ENCODE measurements at regions not wholly inside any gene's neighbourhood (a gene's known extent, or its start where the extent isn't known, plus 50 kb on each side); places are given as distances from the start of the nearest gene placed in this dataset.

- no CpG with 5 or more reads among the region's 4 CpGs for WGBS (ENCODE audit: extremely low coverage, insufficient coverage, insufficient read length)
- H4K91ac ChIP-seq (ENCODE audit: low read depth, low read length) = no peak overlapping the region
- no peak overlapping the region for H3K4me2 ChIP-seq (ENCODE audit: low read length)
- no peak overlapping the region for H3K4ac ChIP-seq (ENCODE audit: low read depth, low read length)
- no peak overlapping the region for H2BK12ac ChIP-seq (ENCODE audit: low read length)
- H3K27me3 ChIP-seq (ENCODE audit: insufficient read depth, low read length) = no peaks in the 10 kb centered on the region
- no peak overlapping the region for H3K9ac ChIP-seq (ENCODE audit: low read length)
- H3K79me2 ChIP-seq (ENCODE audit: control insufficient read depth, insufficient read depth, low read length, poor library complexity) = no peaks in the 10 kb centered on the region
- no peak overlapping the region for H3K14ac ChIP-seq (ENCODE audit: low read length)
- H2AFZ ChIP-seq (ENCODE audit: insufficient read depth, low read length, poor library complexity) = no peak overlapping the region
- H3K79me1 ChIP-seq (ENCODE audit: low read length) = no peaks in the 10 kb centered on the region
- H4K8ac ChIP-seq (ENCODE audit: low read depth, low read length) = no peak overlapping the region
- no peaks in the 10 kb centered on the region for H3K4me1 ChIP-seq (ENCODE audit: control insufficient read depth in 1 of 2, insufficient read depth in 2 of 2, low read length in 2 of 2)
- no peak overlapping the region for H2BK120ac ChIP-seq (ENCODE audit: insufficient read depth, low read length, poor library complexity)
- H3K9me3 ChIP-seq (ENCODE audit: insufficient read depth, low read depth, low read length) = peaks cover 4% of the 10 kb centered on the region
- DNase-seq = no peak
- no peaks in the 10 kb centered on the region for H3K36me3 ChIP-seq (ENCODE audit: control insufficient read depth in 1 of 2, insufficient read depth in 2 of 2, low read length in 2 of 2)
- H3K23ac ChIP-seq (ENCODE audit: low read length) = no peak overlapping the region
- no peak overlapping the region for H2AK5ac ChIP-seq (ENCODE audit: low read length)
- H3K4me3 ChIP-seq (ENCODE audit: low read depth, low read length) = no peak overlapping the region
- H3K27ac ChIP-seq (ENCODE audit: low read depth, low read length) = no peak overlapping the region
- H2BK5ac ChIP-seq (ENCODE audit: low read depth, low read length, poor library complexity) = no peak overlapping the region
- no peak overlapping the region for H4K12ac ChIP-seq (ENCODE audit: low read depth, low read length)
- no peak overlapping the region for H3K18ac ChIP-seq (ENCODE audit: low read length)
These were observed 104.5 kb upstream of the PDE4B start for GRCh38 chr1:65688215-65688566.

GRCh38 chr1:65688848-65689247 lies 103.8 kb upstream of the PDE4B start:
- H3K4me1 ChIP-seq (ENCODE audit: control insufficient read depth in 1 of 2, insufficient read depth in 2 of 2, low read length in 2 of 2) = no peaks in the 10 kb centered on the region
- no peak overlapping the region for H4K8ac ChIP-seq (ENCODE audit: low read depth, low read length)
- no peak overlapping the region for H3K4ac ChIP-seq (ENCODE audit: low read depth, low read length)
- no peak overlapping the region for H3K27ac ChIP-seq (ENCODE audit: low read depth, low read length)
- no CpG with 5 or more reads among the region's 3 CpGs for WGBS (ENCODE audit: extremely low coverage, insufficient coverage, insufficient read length)
- H3K9ac ChIP-seq (ENCODE audit: low read length) = no peak overlapping the region
- no peak overlapping the region for H2AK5ac ChIP-seq (ENCODE audit: low read length)
- H2BK5ac ChIP-seq (ENCODE audit: low read depth, low read length, poor library complexity) = no peak overlapping the region
- no peak overlapping the region for H3K18ac ChIP-seq (ENCODE audit: low read length)
- no peaks in the 10 kb centered on the region for H3K27me3 ChIP-seq (ENCODE audit: insufficient read depth, low read length)
- H3K4me3 ChIP-seq (ENCODE audit: low read depth, low read length) = no peak overlapping the region
- DNase-seq = no peak
- H3K79me1 ChIP-seq (ENCODE audit: low read length) = no peaks in the 10 kb centered on the region
- no peak overlapping the region for H3K23ac ChIP-seq (ENCODE audit: low read length)
- no peak overlapping the region for H2AFZ ChIP-seq (ENCODE audit: insufficient read depth, low read length, poor library complexity)
- peaks cover 4% of the 10 kb centered on the region for H3K9me3 ChIP-seq (ENCODE audit: insufficient read depth, low read depth, low read length)
- H3K79me2 ChIP-seq (ENCODE audit: control insufficient read depth, insufficient read depth, low read length, poor library complexity) = no peaks in the 10 kb centered on the region
- no peak overlapping the region for H2BK12ac ChIP-seq (ENCODE audit: low read length)
- no peak overlapping the region for H3K4me2 ChIP-seq (ENCODE audit: low read length)
- H4K12ac ChIP-seq (ENCODE audit: low read depth, low read length) = no peak overlapping the region
- H3K36me3 ChIP-seq (ENCODE audit: control insufficient read depth in 1 of 2, insufficient read depth in 2 of 2, low read length in 2 of 2) = no peaks in the 10 kb centered on the region
- no peak overlapping the region for H4K91ac ChIP-seq (ENCODE audit: low read depth, low read length)
- no peak overlapping the region for H3K14ac ChIP-seq (ENCODE audit: low read length)
- H2BK120ac ChIP-seq (ENCODE audit: insufficient read depth, low read length, poor library complexity) = no peak overlapping the region

- Histone ChIP-seq H3K4me2 (ENCODE audit: low read length) (no peak overlapping the region), H3K79me2 (ENCODE audit: control insufficient read depth, insufficient read depth, low read length, poor library complexity) (no peaks in the 10 kb centered on the region), H3K18ac (ENCODE audit: low read length) (no peak overlapping the region), H4K12ac (ENCODE audit: low read depth, low read length) (no peak overlapping the region), H2BK120ac (ENCODE audit: insufficient read depth, low read length, poor library complexity) (no peak overlapping the region), H3K4me3 (ENCODE audit: low read depth, low read length) (no peak overlapping the region), H2BK12ac (ENCODE audit: low read length) (no peak overlapping the region), H3K9me3 (ENCODE audit: insufficient read depth, low read depth, low read length) (no peaks in the 10 kb centered on the region), H3K4me1 (ENCODE audit: control insufficient read depth in 1 of 2, insufficient read depth in 2 of 2, low read length in 2 of 2) (no peaks in the 10 kb centered on the region), H3K14ac (ENCODE audit: low read length) (no peak overlapping the region), H3K27me3 (ENCODE audit: insufficient read depth, low read length) (no peaks in the 10 kb centered on the region), H4K91ac (ENCODE audit: low read depth, low read length) (no peak overlapping the region), H2AFZ (ENCODE audit: insufficient read depth, low read length, poor library complexity) (no peak overlapping the region), H3K79me1 (ENCODE audit: low read length) (no peaks in the 10 kb centered on the region), H3K4ac (ENCODE audit: low read depth, low read length) (no peak overlapping the region), H2AK5ac (ENCODE audit: low read length) (no peak overlapping the region), H3K27ac (ENCODE audit: low read depth, low read length) (no peak overlapping the region), H3K9ac (ENCODE audit: low read length) (no peak overlapping the region), H2BK5ac (ENCODE audit: low read depth, low read length, poor library complexity) (no peak overlapping the region), H3K36me3 (ENCODE audit: control insufficient read depth in 1 of 2, insufficient read depth in 2 of 2, low read length in 2 of 2) (no peaks in the 10 kb centered on the region), H3K23ac (ENCODE audit: low read length) (no peak overlapping the region), H4K8ac (ENCODE audit: low read depth, low read length) (no peak overlapping the region)
- no peak for DNase-seq
- WGBS (ENCODE audit: extremely low coverage, insufficient coverage, insufficient read length) = no CpG with 5 or more reads among the region's 6 CpGs
These were observed 101.4 kb upstream of the PDE4B start for GRCh38 chr1:65691152-65691900.

GRCh38 chr1:65691972-65692371 lies 100.7 kb upstream of the PDE4B start:
- Histone ChIP-seq H3K9me3 (ENCODE audit: insufficient read depth, low read depth, low read length) (no peaks in the 10 kb centered on the region), H3K9ac (ENCODE audit: low read length) (no peak overlapping the region), H3K4me3 (ENCODE audit: low read depth, low read length) (no peak overlapping the region), H2BK5ac (ENCODE audit: low read depth, low read length, poor library complexity) (no peak overlapping the region), H2BK12ac (ENCODE audit: low read length) (no peak overlapping the region), H3K27ac (ENCODE audit: low read depth, low read length) (no peak overlapping the region), H3K4ac (ENCODE audit: low read depth, low read length) (no peak overlapping the region), H3K27me3 (ENCODE audit: insufficient read depth, low read length) (no peaks in the 10 kb centered on the region), H3K4me2 (ENCODE audit: low read length) (no peak overlapping the region), H3K18ac (ENCODE audit: low read length) (no peak overlapping the region), H2BK120ac (ENCODE audit: insufficient read depth, low read length, poor library complexity) (no peak overlapping the region), H4K8ac (ENCODE audit: low read depth, low read length) (no peak overlapping the region), H3K14ac (ENCODE audit: low read length) (no peak overlapping the region), H2AK5ac (ENCODE audit: low read length) (no peak overlapping the region), H2AFZ (ENCODE audit: insufficient read depth, low read length, poor library complexity) (no peak overlapping the region), H4K91ac (ENCODE audit: low read depth, low read length) (no peak overlapping the region), H3K36me3 (ENCODE audit: control insufficient read depth in 1 of 2, insufficient read depth in 2 of 2, low read length in 2 of 2) (no peaks in the 10 kb centered on the region), H3K79me2 (ENCODE audit: control insufficient read depth, insufficient read depth, low read length, poor library complexity) (no peaks in the 10 kb centered on the region), H3K4me1 (ENCODE audit: control insufficient read depth in 1 of 2, insufficient read depth in 2 of 2, low read length in 2 of 2) (no peaks in the 10 kb centered on the region), H3K79me1 (ENCODE audit: low read length) (no peaks in the 10 kb centered on the region), H3K23ac (ENCODE audit: low read length) (no peak overlapping the region), H4K12ac (ENCODE audit: low read depth, low read length) (no peak overlapping the region)
- no CpG with 5 or more reads among the region's 3 CpGs for WGBS (ENCODE audit: extremely low coverage, insufficient coverage, insufficient read length)
- no peak for DNase-seq
